AG04450 (cell line): ENCODE measurements at regions not wholly inside any gene's neighbourhood (a gene's known extent, or its start where the extent isn't known, plus 50 kb on each side); places are given as distances from the start of the nearest gene placed in this dataset.

Source experiments
- CTCF ChIA-PET: fragments of 300-600, 350-600 bp; formaldehyde crosslinking; extraction: SDS; loops from one replicate; lab custom pipeline; 2022; ENCODE audit warnings: antibody characterized with exemption, inconsistent platforms; lab: Charles Lee
- POLR2A ChIA-PET: fragments of 350-600 bp; formaldehyde crosslinking; extraction: SDS; loops from one replicate; lab custom pipeline; 2021; ENCODE audit warnings: antibody characterized with exemption, inconsistent platforms; lab: Yijun Ruan, JAX
- DNase-seq: peaks from one replicate; pipeline ENCODE4 v3.0.0-alpha.2; 2011; ENCODE audit warnings: low read depth, low spot score
- H3K27ac ChIP-seq: one replicate; pipeline ENCODE4 v1.5.1; 2012; ENCODE audit warnings: low read depth, low read length, control low read depth
- H3K27me3 ChIP-seq: one replicate; pipeline ENCODE4 v1.6.0; 2012; ENCODE audit warnings: low read length; ENCODE audit not compliant: control insufficient read depth, insufficient read depth
- H3K4me3 ChIP-seq: 2 replicates; pipeline ENCODE4 v1.5.1; 2011; ENCODE audit warnings: mild to moderate bottlenecking, low read depth, low read length, control low read depth
- H3K9me3 ChIP-seq: 2 replicates; pipeline ENCODE4 v1.5.1; 2012; ENCODE audit warnings: low read length; ENCODE audit not compliant: control insufficient read depth, insufficient read depth
- CTCF ChIP-seq: IDR thresholded peaks from 2 replicates; pipeline ENCODE4 v1.5.1; 2011; ENCODE audit warnings: low read depth, low read length, control low read depth, inconsistent platforms

GRCh38 chr10:2949221-2949947 lies 118.0 kb upstream of the PFKP start:
- no peak overlapping the region for H3K4me3 ChIP-seq
- CTCF ChIA-PET: interaction anchor here (0.5 to 1.5 kb wide), 2 partner anchors 21 to 28 kb away, joined by 4 to 5 read pairs; no protein-coding TSS in a partner anchor
- H3K27ac ChIP-seq: no peak overlapping the region
- no peaks in the 10 kb centered on the region; the same call in 1 of the 2 replicates for H3K9me3 ChIP-seq
- no peak for DNase-seq
- POLR2A ChIA-PET: no interaction called here
- H3K27me3 ChIP-seq: peaks cover 10% of the 10 kb centered on the region
- no peak for TF ChIP-seq CTCF

GRCh38 chr10:2948127-2948854 lies 119.1 kb upstream of the PFKP start:
- ChIA-PET POLR2A (no interaction called here), CTCF (no interaction called here)

GRCh38 chr10:2944788-2945187 lies 122.6 kb upstream of the PFKP start:
- Histone ChIP-seq H3K27ac (no peak overlapping the region), H3K4me3 (no peak overlapping the region), H3K27me3 (peaks cover 12% of the 10 kb centered on the region), H3K9me3 (no peaks in the 10 kb centered on the region)
- ChIA-PET POLR2A (no interaction called here), CTCF (no interaction called here)
- no peak for DNase-seq
- TF ChIP-seq CTCF: no peak

More at GRCh38 chr10:2948127-2948854, 119.1 kb upstream of the PFKP start:
- H3K9me3 ChIP-seq: no peaks in the 10 kb centered on the region; the same call in 1 of the 2 replicates
- H3K27ac ChIP-seq: no peak overlapping the region
- no peak for DNase-seq
- H3K27me3 ChIP-seq: peaks cover 12% of the 10 kb centered on the region
- no peak for TF ChIP-seq CTCF
- H3K4me3 ChIP-seq: no peak overlapping the region

GRCh38 chr10:2943932-2944614 lies 123.3 kb upstream of the PFKP start:
- H3K9me3 ChIP-seq: no peaks in the 10 kb centered on the region
- no peak overlapping the region for H3K27ac ChIP-seq
- TF ChIP-seq CTCF: no peak
- no peak overlapping the region for H3K4me3 ChIP-seq
- POLR2A ChIA-PET: no interaction called here
- CTCF ChIA-PET: no interaction called here
- DNase-seq: no peak
- H3K27me3 ChIP-seq: peaks cover 11% of the 10 kb centered on the region
